AG04450 (cell line): ENCODE measurements at regions not wholly inside any gene's neighbourhood (a gene's known extent, or its start where the extent isn't known, plus 50 kb on each side); places are given as distances from the start of the nearest gene placed in this dataset.

ENCODE experiments used
- CTCF ChIA-PET: fragments of 300-600, 350-600 bp; formaldehyde crosslinking; extraction: SDS; loops from one replicate; lab custom pipeline; 2022; ENCODE audit warnings: antibody characterized with exemption, inconsistent platforms; lab: Charles Lee
- POLR2A ChIA-PET: fragments of 350-600 bp; formaldehyde crosslinking; extraction: SDS; loops from one replicate; lab custom pipeline; 2021; ENCODE audit warnings: antibody characterized with exemption, inconsistent platforms; lab: Yijun Ruan, JAX
- DNase-seq: peaks from one replicate; pipeline ENCODE4 v3.0.0-alpha.2; 2011; ENCODE audit warnings: low read depth, low spot score
- H3K27ac ChIP-seq: one replicate; pipeline ENCODE4 v1.5.1; 2012; ENCODE audit warnings: low read depth, low read length, control low read depth
- H3K27me3 ChIP-seq: one replicate; pipeline ENCODE4 v1.6.0; 2012; ENCODE audit warnings: low read length; ENCODE audit not compliant: control insufficient read depth, insufficient read depth
- H3K4me3 ChIP-seq: 2 replicates; pipeline ENCODE4 v1.5.1; 2011; ENCODE audit warnings: mild to moderate bottlenecking, low read depth, low read length, control low read depth
- H3K9me3 ChIP-seq: 2 replicates; pipeline ENCODE4 v1.5.1; 2012; ENCODE audit warnings: low read length; ENCODE audit not compliant: control insufficient read depth, insufficient read depth
- CTCF ChIP-seq: IDR thresholded peaks from 2 replicates; pipeline ENCODE4 v1.5.1; 2011; ENCODE audit warnings: low read depth, low read length, control low read depth, inconsistent platforms

DNA sequence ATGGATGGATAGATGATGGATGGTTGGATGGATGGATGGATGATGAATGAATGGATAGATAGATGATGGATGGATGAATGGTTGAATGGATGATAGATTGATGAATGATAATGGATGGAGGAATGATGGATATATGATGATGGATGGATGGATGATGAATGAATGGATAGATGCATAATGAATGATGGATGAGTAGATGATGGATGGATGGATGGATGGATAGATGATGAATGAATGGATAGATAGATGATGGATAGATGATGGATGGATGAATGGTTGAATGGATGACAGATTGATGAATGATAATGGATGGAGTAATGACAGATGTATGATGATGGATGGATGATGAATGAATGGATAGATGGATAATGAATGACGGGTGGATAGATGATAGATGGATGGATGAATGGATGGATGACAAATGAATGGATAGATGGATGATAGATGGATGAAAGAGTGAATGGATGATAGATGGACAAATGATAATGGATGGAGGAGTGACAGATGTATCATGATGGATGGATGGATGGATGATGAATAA, 1466.5 kb downstream of the BRD1 start:
- TF ChIP-seq CTCF = no peak
- Histone ChIP-seq H3K27ac (no peak overlapping the region), H3K4me3 (no peak overlapping the region), H3K27me3 (no peaks in the 10 kb centered on the region), H3K9me3 (peaks cover 80% of the 10 kb centered on the region)
- DNase-seq = no peak
- POLR2A ChIA-PET = no interaction called here
- CTCF ChIA-PET = no interaction called here

- POLR2A ChIA-PET = no interaction called here
These were observed 1468.1 kb downstream of the BRD1 start for GRCh38 chr22:48359613-48359965.

DNA sequence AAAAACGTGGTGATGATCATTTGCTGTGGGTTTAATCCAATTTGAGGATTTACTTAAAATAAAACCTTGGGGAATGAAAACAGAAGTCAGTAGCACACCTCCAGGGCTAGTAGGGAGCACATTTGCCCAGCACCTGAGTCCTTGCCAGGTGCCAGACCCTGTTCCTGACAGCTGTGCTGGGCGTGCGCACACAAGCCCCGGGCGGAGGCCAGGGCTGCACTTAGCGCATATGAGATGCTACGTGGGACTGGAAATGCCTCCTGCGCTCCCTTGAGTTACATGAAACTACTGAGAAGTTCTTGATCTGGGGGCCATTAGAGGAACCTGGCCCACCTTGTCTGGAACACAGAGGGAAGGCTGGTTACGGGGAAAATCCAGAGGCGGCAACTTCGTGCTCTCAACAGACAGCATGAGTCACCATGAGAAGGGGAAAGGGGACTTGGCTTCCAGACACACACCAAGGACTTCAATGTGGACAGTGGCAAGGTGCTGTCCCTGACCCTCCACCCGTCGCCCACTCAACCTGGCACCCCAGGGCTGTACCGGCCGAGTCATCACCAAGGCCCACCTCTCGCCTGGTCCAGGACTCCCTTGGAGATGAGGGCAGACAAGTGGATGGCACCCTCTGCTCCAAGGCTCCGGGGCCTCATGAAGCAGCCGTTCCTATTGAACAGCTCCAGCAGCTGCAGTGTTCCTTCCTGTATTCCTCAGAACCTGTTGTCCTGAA, 1468.6 kb downstream of the BRD1 start:
- Histone ChIP-seq H3K9me3 (peaks cover 73% of the 10 kb centered on the region), H3K4me3 (no peak overlapping the region), H3K27me3 (no peaks in the 10 kb centered on the region), H3K27ac (no peak overlapping the region)
- no peak for DNase-seq
- ChIA-PET POLR2A (no interaction called here), CTCF (no interaction called here)
- no peak for TF ChIP-seq CTCF

More at GRCh38 chr22:48359613-48359965, 1468.1 kb downstream of the BRD1 start:
- Histone ChIP-seq H3K27me3 (no peaks in the 10 kb centered on the region), H3K4me3 (no peak overlapping the region), H3K27ac (no peak overlapping the region), H3K9me3 (peaks cover 71% of the 10 kb centered on the region)
- no peak for DNase-seq
- CTCF ChIA-PET = no interaction called here
- no peak for TF ChIP-seq CTCF

DNA sequence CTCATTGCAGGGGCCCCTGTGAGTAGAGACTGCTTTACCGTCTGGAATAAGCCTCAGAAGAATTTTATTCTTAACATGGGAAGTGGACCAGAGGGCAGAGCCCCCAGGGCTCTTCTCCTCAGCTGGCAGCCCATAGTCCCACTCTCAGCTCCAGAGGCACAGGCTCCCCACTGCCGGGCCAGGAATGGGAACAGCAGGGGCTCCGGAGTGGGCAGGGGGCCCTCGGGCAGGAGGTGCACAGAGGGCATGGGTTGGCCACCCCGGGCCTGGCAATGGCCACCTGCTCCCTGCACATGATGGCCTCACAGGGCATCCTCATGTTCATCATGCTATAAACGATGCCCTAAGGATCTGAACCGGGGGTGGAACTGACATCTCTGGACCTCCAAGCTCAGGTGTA, 1469.7 kb downstream of the BRD1 start:
- Histone ChIP-seq H3K27ac (no peak overlapping the region), H3K9me3 (peaks cover 71% of the 10 kb centered on the region), H3K27me3 (no peaks in the 10 kb centered on the region), H3K4me3 (no peak overlapping the region)
- CTCF ChIA-PET = no interaction called here
- POLR2A ChIA-PET = no interaction called here
- no peak for TF ChIP-seq CTCF
- no peak for DNase-seq

GRCh38 chr22:48357196-48357595, 1470.5 kb downstream of the BRD1 start:
- Histone ChIP-seq H3K9me3 (peaks cover 71% of the 10 kb centered on the region), H3K4me3 (no peak overlapping the region), H3K27me3 (no peaks in the 10 kb centered on the region), H3K27ac (no peak overlapping the region)
- CTCF ChIA-PET = no interaction called here
- no peak for TF ChIP-seq CTCF
- DNase-seq = no peak
- POLR2A ChIA-PET = no interaction called here
